ENCODE measurements at regions not wholly inside any gene's neighbourhood (a gene's known extent, or its start where the extent isn't known, plus 50 kb on each side); places are given as distances from the start of the nearest gene placed in this dataset.

DNA sequence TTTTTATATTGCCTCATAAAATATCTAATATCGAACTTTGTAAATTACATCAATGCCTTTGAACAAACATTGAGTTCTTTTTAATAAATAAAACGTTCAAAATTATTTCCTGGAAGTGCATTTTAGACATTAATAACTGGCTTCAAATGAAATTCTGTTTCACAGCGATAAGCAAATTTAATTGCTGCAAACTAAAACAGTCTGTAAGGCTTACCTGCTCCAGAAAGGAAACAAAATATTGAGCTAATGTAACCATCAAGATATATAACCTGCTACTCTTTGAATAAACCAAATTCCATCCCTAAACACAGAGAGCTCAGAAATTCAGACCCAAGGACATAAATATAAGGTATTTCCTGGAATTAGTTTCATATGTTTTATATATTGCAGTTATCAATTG, 651.3 kb downstream of the MED13L start:
- no peak for DNase-seq

DNA sequence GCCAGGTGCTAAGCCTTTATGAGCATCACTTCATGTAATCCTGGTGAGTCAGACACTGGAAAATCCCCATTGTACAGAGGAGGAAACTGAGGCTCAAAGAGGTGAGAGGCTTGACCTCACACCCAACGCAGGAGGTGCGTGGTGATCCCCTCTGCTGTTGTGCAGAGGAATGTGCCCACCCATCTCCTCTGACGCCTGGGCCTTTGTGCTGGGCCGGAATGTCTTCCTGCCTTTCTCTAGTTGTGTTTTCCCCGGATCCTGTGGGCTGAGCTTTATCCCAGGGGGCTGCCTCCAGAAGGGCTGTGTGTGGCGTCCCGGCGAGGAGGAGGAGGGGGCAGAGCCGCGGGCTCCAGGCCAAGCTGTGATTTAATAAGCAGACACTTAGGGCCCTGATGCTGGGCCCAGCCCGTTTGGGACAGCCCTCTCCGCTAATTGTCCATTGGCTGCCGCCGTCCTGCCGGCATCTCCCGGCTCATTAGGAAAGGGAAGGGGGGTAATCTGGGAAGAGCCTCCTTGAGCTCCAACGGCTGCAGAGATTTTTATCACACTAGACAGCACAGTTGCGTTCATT, 653.6 kb downstream of the MED13L start:
- DNase-seq = no peak

DNA sequence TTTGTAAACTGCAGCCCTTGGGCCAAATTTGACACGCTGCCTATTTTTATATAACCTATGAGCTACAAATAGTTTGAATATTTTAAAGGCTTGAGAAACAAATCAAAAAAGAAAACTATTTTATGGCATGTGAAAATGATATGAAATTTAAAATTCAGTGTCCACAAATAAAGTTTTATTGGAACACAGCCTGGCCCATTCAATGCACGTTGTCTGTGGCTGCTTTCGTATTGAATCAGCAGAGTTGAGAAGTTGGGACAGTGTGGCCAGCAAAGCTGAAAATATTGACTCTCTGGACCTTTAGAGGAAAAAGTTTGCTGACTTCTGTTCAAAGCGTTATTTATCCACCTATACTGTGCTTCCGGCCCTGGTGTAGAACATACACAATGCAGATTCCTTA, 654.2 kb downstream of the MED13L start:
- DNase-seq = no peak

DNA sequence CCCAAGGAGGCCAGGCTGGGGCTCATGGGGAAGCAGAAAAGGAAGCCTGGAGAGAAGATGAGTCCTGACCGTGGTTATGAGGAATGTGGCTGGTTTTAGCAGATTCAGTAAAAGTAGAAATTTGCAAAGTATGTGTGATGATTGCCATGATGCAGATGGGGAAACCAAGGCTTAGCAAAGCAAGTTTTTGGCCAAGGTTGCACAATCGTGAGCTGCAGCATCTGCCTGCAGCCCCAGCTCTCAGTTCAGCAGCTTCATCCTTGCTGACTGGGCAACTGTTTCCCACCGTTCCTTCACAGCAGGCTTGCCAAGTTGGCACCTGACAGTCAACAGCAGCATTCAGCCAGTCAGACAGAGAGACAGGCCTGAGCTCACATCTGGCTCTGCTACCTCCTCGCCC, 656.7 kb downstream of the MED13L start:
- DNase-seq = no peak

DNA sequence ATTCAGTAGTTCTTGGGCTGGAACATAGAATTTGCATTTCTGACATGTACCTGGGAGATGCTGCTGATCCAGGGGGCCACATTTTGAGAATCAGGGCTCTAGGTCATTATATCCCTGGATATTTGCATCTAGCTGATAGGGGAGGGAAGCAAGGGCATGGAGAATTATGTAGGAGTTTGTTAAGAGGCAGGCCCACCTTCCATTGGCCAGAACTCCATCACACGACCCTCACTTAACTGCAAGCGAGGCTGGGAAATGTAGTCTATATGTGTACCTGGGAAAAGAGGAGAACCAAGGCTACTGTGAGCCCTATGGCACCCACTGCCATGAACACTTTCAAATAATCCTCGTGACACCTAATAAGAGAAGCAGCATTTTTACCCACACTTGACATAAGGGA, 657.6 kb downstream of the MED13L start:
- no peak for DNase-seq

- DNase-seq = no peak
Measured at GRCh38 chr12:115619061-115619460, 658.4 kb downstream of the MED13L start.

- no peak for DNase-seq
Measured at GRCh38 chr12:115618105-115618504, 659.4 kb downstream of the MED13L start.

DNA sequence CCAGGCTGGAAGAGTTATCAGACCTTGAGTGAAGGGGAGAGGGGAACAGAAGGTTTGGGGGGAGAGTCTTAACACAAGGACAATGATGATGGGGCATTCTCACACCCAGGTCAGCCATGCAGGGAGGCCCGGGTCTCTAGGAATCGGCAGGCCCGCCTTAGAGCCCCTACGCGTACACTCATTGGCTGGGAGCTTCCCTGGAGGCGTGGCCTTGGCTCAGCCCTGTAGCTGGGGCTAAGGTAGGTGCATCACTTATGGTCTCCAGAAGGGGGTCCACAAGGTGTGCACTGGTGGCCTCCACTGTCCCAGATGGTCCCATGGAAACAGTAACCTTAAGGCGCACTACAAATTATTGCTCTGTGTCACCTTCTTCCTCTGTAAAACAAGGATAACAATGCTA, 660.1 kb downstream of the MED13L start:
- no peak for DNase-seq

- no peak for DNase-seq
Measured at GRCh38 chr12:115611477-115611876, 666.0 kb downstream of the MED13L start.

DNA sequence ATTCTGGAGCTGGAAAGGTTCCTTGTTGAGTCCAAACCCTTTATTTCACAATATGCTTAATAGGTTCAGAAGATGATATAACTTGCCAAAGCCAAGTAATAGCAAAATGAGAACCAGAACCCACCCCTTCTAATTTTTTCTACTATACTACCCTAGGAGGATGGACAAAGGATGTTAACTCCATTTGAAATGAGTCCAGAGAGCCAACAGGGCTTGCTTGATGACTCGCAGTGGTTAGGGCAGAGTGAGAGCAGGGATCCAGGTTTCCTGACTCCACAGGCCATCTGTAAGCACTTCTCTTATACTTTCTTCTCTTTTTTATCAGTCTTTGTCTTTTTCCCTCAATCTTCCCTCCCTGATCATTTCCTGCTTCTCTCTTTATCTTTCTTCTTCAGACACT, 668.1 kb downstream of the MED13L start:
- DNase-seq = no peak

DNA sequence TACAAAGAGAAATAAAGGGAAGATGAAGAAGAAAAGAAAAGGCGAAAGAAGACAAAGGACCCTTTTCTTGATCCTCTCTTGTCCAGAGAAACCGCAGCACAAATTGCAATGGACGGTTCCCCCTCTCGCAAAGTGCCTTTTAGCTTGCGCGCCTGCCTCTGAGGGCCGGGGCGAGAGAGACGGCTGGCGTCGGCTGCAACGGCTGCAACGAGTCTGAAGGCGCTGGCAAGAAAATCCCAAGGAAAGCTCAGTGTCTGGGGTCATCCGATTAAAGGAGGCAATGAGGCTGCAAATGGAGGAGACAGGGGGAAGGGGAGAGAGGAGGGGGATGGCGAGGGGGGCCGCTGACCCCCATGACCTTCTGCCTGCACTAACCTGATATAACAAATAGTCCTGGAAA, 671.5 kb downstream of the MED13L start:
- no peak for DNase-seq

DNA sequence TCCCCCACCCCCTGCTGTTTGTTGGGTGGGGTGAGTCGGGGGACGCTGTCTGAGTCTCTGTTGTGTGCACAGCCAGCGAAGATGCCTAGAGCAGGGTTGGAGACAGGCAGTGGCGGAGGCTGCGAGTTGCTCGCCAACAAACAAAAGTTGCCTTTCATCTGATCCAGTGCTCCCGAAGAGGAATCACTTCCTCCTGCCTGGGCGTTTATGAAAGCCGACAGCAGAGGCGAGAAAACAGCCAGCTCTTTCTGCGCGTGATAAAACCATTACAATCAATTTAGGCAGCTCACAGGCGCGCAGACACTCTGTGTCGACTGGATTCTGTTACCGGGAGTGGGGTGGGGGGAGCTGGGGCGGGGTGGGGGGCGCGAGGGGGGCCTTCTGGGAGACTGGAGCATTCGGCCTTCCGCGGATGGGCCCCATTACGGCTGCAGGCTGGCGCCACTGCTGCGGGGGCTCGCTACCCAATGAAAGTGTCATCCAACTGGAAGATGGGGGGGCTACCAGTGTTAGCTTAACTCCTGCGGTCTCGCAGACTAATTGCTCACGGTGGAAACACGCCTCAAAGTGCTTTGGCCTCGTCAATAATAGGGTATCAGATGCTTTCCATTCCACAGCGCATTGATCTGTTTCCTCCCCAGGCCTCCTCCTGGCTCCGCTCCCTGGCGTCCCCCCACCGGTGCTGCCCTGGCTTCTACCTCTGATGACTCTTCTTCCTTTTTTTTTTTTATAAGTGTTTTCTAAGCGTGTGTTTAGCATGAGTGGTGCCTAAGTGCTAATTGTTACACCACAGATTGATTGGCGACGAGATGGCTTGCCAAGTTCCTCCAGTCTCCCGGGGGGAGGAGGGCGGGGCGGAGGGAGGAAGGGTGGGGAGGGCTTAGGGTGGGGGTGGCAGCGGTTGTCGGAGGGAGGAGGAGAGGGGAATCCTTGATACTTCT, 678.4 kb downstream of the MED13L start:
- no peak for DNase-seq

- no peak for DNase-seq
Measured at GRCh38 chr12:115597157-115597712, 680.3 kb downstream of the MED13L start.

- DNase-seq = no peak
Measured at GRCh38 chr12:115588131-115588530, 689.4 kb downstream of the MED13L start.

DNA sequence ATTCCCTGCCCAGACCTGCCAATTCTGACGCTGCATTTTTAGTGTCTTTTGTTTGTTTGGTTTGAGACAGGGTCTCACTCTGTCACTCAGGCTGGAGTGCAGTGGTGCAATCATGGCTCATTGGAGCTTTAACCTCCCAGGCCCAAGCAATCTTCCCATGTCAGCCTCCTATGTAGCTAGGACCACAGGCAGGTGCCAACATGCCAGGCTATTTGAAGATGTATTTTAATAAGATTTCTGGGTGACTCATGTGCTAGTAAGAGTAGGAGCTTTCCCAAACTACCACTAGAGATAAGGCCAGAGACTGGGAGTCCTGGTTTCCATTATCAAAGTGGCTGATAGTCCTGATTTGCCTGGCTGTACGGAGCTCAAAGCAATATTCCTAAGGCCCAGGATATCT, 693.3 kb downstream of the MED13L start:
- DNase-seq = no peak

- no peak for DNase-seq
Measured at GRCh38 chr12:115583591-115583990, 693.9 kb downstream of the MED13L start.

GRCh38 chr12:115577401-115577800, 700.1 kb downstream of the MED13L start:
- DNase-seq = no peak

DNA sequence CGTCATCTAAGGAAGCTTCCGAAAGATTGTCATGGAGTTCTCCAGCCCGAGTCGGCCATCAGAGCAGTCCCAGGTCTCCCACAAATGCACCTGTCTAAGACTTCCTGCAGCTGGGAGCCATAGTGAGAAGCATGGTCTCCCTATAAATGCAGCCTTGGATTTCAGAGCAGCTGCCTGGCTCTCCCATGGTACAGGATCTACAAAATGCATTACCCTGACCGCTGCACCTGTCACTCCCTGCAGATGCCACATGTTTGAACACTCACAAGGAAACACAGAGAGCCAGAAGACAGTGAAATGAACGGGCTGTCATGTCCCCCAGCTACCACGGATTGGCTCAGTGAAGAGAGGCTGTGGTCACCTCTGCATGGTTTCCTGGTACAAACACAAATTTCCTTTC, 702.7 kb downstream of the MED13L start:
- DNase-seq = no peak

GRCh38 chr12:115572440-115572839, 705.1 kb downstream of the MED13L start:
- DNase-seq = no peak

DNA sequence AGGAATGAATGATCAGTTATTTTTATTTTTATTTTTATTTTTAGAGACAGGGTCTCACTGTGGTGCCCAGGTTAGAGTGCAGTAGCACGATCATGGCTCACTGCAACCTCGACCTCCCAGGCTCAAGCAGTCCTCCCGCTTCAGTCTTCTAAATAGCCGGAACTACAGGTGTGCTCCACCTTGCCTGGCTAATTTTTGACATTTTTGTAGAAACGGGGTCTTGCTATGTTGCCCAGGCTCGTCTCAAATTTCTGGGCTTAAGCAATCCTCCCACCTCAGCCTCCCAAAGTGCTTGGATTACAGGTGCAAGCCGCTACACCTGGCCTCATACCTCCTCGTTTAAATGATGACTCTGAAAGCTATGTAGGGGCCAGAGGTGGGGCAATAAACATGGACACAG, 706.0 kb downstream of the MED13L start:
- DNase-seq = no peak

DNA sequence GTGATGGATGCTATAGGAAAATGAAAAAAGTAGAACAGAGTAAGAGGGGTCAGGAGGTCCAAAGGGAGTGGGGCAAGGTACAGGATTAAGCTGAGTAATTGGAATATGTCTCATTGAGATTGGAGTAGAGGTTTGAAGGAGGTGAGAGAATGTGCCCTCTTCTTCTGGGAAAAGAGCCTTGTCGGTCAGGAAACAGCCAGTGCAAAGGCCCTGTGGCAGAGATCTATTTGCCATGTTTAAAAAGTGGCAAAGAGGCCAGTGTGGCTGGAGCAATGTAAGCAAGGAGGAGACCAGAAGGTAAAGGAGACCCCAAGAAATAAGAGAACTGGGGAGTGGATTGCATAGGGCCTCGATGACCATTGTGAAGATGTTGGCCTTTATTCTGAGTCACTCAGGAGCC, 706.5 kb downstream of the MED13L start:
- no peak for DNase-seq

GRCh38 chr12:115570069-115570777, 707.3 kb downstream of the MED13L start:
- DNase-seq = no peak

- no peak for DNase-seq
Measured at GRCh38 chr12:115569345-115570068, 708.0 kb downstream of the MED13L start.

All from CD4-positive, alpha-beta T cell treated with Interferon alpha-2 for 1 hour (primary cell).